IMR-90 (cell line): ENCODE measurements at regions not wholly inside any gene's neighbourhood (a gene's known extent, or its start where the extent isn't known, plus 50 kb on each side); places are given as distances from the start of the nearest gene placed in this dataset.

ENCODE experiments used
- CTCF ChIP-seq: conservative IDR thresholded peaks from 2 replicates; pipeline ENCODE4 v1.5.1; 2012; ENCODE audit warnings: mild to moderate bottlenecking, low read depth, low read length, improper control_type of control experiment
- POLR2A ChIP-seq: IDR thresholded peaks from 2 replicates; pipeline ENCODE4 v1.6.1; 2012; ENCODE audit warnings: mild to moderate bottlenecking, low read depth, low read length
- RCOR1 ChIP-seq: IDR thresholded peaks from 2 replicates; pipeline ENCODE4 v1.6.1; 2012; ENCODE audit warnings: mild to moderate bottlenecking, low read length, improper control_type of control experiment; ENCODE audit not compliant: insufficient replicate concordance

GRCh38 chr5:117411701-117412100 lies 837.1 kb upstream of the SEMA6A start:
- TF ChIP-seq POLR2A (no peak), CTCF (no peak), RCOR1 (no peak)
